ENCODE measurements at regions not wholly inside any gene's neighbourhood (a gene's known extent, or its start where the extent isn't known, plus 50 kb on each side); places are given as distances from the start of the nearest gene placed in this dataset.
"Not testable (repeated sequence)": the region's sequence is repeated elsewhere in the genome, so short reads cannot be mapped to it uniquely, and the experiment has no call there.

- no peak for DNase-seq (ENCODE audit: low read depth)
These were observed 207.5 kb upstream of the PHACTR1 start for GRCh38 chr6:12509060-12509459.

- DNase-seq (ENCODE audit: low read depth), result no peak
These were observed 200.5 kb upstream of the PHACTR1 start for GRCh38 chr6:12516070-12516469.

- DNase-seq (ENCODE audit: low read depth), result no peak
These were observed 194.2 kb upstream of the PHACTR1 start for GRCh38 chr6:12522347-12522746.

GRCh38 chr6:12523726-12524125 lies 192.8 kb upstream of the PHACTR1 start:
- DNase-seq (ENCODE audit: low read depth), result no peak

- no peak for DNase-seq (ENCODE audit: low read depth)
These were observed 191.3 kb upstream of the PHACTR1 start for GRCh38 chr6:12525276-12525675.

GRCh38 chr6:12527339-12527738 lies 189.2 kb upstream of the PHACTR1 start:
- no peak for DNase-seq (ENCODE audit: low read depth)

GRCh38 chr6:12528136-12528535 lies 188.4 kb upstream of the PHACTR1 start:
- no peak for DNase-seq (ENCODE audit: low read depth)

GRCh38 chr6:12528581-12529363 lies 187.8 kb upstream of the PHACTR1 start:
- no peak for DNase-seq (ENCODE audit: low read depth)

- no peak for DNase-seq (ENCODE audit: low read depth)
These were observed 187.1 kb upstream of the PHACTR1 start for GRCh38 chr6:12529364-12530019.

- no peak for DNase-seq (ENCODE audit: low read depth)
These were observed 186.2 kb upstream of the PHACTR1 start for GRCh38 chr6:12530345-12530744.

GRCh38 chr6:12533586-12533985 lies 183.0 kb upstream of the PHACTR1 start:
- no peak for DNase-seq (ENCODE audit: low read depth)

- DNase-seq (ENCODE audit: low read depth), result no peak
These were observed 182.3 kb upstream of the PHACTR1 start for GRCh38 chr6:12534069-12534853.

GRCh38 chr6:12535586-12536314 lies 180.8 kb upstream of the PHACTR1 start:
- no peak for DNase-seq (ENCODE audit: low read depth)

- DNase-seq (ENCODE audit: low read depth), result no peak
These were observed 180.2 kb upstream of the PHACTR1 start for GRCh38 chr6:12536416-12536815.

- no peak for DNase-seq (ENCODE audit: low read depth)
These were observed 179.2 kb upstream of the PHACTR1 start for GRCh38 chr6:12537389-12537788.

GRCh38 chr6:12538881-12539357 lies 177.6 kb upstream of the PHACTR1 start:
- no peak for DNase-seq (ENCODE audit: low read depth)

GRCh38 chr6:12542319-12543115 lies 174.1 kb upstream of the PHACTR1 start:
- DNase-seq (ENCODE audit: low read depth), result not testable (repeated sequence)

- no peak for DNase-seq (ENCODE audit: low read depth)
These were observed 172.6 kb upstream of the PHACTR1 start for GRCh38 chr6:12543953-12544352.

- DNase-seq (ENCODE audit: low read depth), result no peak
These were observed 171.6 kb upstream of the PHACTR1 start for GRCh38 chr6:12544821-12545565.

GRCh38 chr6:12545619-12546409 lies 170.8 kb upstream of the PHACTR1 start:
- no peak for DNase-seq (ENCODE audit: low read depth)

All from CMK (cell line).